GF-D8 (cell line): ENCODE measurements at regions not wholly inside any gene's neighbourhood (a gene's known extent, or its start where the extent isn't known, plus 50 kb on each side); places are given as distances from the start of the nearest gene placed in this dataset.

Experiments used
- DNase-seq: peaks from one replicate; lab custom pipeline; 2025; lab: John Stamatoyannopoulos, UW

- DNase-seq: no peak
Measured at GRCh38 chr18:76771192-76771799, 51.1 kb upstream of the ZNF236 start.

DNA sequence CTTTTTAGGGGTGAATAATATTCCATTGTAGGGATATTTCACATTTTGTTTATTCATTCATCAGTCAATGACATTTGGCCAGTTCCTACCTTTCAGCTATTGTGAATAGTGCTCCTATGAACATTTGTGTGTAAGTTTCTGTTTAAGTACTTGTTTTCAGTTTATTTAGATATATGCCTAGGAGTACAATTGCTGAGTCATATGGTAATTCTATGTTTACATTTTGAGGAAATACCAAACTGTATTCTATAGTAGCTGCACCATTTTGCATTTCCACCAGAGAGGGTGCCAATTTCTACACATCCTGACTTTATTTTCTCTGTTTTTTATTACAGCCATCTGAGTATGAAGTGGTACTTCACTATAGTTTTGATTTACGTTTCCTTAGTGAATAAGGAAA, 54.4 kb upstream of the ZNF236 start:
- no peak for DNase-seq

GRCh38 chr18:76766429-76766828, 55.9 kb upstream of the ZNF236 start:
- no peak for DNase-seq

DNA sequence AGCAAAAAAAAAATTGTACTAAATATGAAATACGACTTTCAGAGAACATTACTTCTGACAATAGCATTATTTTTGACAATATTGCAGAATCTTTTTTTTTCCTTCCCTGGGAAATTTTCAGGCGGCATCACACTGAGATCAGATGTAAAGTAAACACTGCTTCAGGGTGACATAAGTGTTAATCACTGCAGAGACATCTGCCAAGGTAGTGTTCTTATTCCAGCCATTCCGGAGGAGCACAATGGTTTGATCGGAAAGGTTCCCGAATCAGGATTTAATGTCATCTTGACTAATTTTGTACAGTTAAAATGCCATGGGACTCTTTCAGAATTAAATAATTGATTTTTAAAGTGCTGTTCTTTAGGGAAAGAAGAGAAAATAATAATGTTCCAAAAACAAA, 56.7 kb upstream of the ZNF236 start:
- DNase-seq: no peak

DNA sequence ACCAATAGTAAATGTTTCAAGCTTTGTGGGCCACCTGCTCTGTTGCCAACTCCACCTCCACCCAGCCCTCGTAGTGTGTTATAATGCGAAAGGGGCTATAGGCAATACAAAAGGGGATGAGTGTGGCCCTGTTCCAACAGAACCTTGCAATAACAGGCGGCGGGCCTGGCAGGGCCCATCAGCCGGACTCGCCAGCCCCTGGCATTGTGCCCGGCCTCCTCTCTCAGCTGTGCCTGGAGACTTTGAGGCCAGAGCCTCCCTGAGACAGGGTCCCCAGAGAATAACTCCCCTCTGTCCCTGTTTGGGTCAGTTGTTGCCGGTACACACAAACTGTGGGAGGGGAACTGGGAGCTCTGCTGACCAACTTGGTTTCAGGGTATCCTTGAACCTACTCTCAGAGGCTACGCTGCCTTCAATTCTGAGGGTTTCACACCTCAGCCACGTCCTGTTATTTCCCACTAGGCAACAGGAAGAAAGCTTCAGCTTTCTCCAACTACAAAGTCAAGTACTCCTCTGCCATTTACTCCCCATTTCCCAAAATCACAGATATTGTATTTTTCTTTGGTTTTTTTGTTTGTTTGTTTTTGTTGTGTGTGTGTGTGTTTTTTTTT, 58.0 kb upstream of the ZNF236 start:
- DNase-seq: no peak

GRCh38 chr18:76759056-76759455, 63.3 kb upstream of the ZNF236 start:
- DNase-seq: no peak

GRCh38 chr18:76757925-76758324, 64.4 kb upstream of the ZNF236 start:
- no peak for DNase-seq

GRCh38 chr18:76757335-76757734, 65.0 kb upstream of the ZNF236 start:
- no peak for DNase-seq

- no peak for DNase-seq
Measured at GRCh38 chr18:76756531-76757253, 65.7 kb upstream of the ZNF236 start.

- no peak for DNase-seq
Measured at GRCh38 chr18:76754351-76754750, 68.0 kb upstream of the ZNF236 start.

GRCh38 chr18:76752400-76752799, 70.0 kb upstream of the ZNF236 start:
- no peak for DNase-seq

DNA sequence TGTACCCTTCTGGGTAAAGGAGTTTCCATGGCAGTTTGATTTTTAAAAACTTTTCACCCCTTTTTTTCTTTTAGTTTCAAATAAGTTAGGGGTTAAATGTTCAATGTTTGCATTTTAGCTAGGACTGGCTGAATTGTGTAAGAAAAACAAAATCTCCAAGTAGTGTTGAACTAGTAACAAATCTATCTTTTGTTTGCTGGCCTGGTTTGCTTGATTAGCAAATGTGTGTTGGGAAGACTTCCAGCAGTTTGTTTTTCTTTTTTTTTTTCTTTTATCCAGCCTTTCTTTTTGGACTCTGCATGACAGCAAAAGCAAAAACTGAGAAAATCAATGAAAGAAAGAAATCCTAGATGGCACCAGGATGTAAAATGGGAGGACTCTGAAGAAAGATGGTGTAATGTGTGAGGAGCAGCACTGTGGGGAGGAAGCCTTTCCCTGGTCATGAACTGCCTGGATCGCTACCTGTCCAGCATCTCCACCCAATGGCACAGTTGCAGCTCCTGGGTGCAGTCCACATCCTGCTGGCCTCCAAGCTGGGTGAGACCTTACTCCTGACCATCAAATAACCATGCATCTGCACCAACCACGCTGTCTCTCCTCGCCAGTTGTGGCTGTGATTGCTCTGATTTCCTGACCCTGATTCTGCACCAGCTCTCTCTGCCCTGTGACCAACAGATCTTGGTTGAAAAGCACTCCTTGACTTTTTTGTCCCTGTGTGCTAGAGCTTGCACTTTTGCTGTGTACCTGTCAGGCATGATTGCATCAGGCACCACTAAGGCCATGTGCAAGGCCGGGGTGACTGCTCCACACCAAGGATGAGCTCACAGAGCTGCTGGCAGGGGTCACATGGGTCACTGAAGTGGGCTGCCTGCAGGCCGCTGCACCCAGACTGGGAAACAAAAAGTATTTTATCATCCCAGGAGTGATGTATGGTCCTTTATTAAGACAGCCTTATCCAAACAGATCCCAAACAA, 71.2 kb upstream of the ZNF236 start:
- no peak for DNase-seq

GRCh38 chr18:76750269-76750668, 72.1 kb upstream of the ZNF236 start:
- no peak for DNase-seq

GRCh38 chr18:76747676-76748075, 74.7 kb upstream of the ZNF236 start:
- DNase-seq: no peak

GRCh38 chr18:76741346-76741745, 81.0 kb upstream of the ZNF236 start:
- DNase-seq: no peak

DNA sequence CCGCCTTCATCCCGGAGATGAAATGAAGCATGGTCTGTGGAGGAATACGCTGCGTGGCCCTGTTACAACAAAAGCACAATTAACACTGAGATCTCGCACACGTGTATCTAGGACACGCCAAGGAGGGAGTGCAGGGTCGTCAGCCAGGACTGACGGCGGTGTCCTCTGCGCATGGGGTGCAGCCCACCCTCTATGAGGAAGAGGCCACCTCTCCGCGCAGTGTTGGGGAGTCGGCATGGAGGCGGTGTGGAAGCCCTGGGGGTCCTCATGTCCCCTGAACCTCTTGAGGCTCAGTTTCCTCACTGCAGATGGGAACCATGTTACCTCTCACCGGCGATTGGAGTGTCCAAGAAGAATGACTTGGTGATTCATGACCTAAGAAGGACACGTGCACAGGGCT, 86.0 kb upstream of the ZNF236 start:
- no peak for DNase-seq

DNA sequence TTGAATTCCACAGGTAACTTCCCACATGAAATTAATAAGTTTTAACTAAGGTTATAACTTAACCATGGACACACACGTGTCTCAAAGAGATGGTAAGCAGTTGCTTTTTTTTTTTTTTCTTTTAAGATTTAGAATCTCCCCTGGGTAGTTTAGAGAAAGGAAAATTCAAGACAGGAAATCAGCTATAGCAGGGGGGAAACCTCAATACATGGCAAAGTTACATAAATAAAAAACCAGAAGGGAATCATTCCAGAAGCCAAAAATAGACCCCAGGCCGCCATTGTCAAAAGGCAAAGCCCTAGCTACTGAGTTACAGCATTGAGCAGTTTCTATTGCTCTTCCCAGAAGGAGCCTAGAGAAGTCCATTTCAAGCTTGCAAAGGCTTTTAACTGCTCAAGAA, 91.5 kb upstream of the ZNF236 start:
- DNase-seq: no peak

GRCh38 chr18:76727589-76727988, 94.8 kb upstream of the ZNF236 start:
- DNase-seq: no peak

DNA sequence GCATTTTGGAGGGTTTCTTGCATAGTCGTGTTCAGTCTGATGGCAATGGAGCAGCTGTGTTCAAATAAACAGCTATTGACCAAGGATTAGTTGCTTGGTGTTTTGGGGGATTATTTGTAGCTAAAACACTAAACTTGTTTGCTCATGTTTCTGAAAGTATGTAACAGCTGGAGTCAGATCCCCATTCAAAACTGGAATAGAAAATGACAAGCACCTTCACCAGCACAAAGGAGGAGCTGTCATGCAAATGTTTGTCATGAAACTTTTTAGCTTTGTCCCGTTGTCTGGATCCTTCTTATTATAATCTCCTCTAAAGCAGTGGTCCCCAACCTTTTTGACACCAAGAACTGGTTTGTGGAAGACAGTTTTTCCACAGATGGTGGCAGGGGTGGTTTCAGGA, 96.9 kb upstream of the ZNF236 start:
- no peak for DNase-seq

GRCh38 chr18:76722224-76723061, 99.9 kb upstream of the ZNF236 start:
- no peak for DNase-seq

GRCh38 chr18:76721207-76721996, 101.0 kb upstream of the ZNF236 start:
- DNase-seq: no peak
